HepG2 (cell line): ENCODE measurements at regions not wholly inside any gene's neighbourhood (a gene's known extent, or its start where the extent isn't known, plus 50 kb on each side); places are given as distances from the start of the nearest gene placed in this dataset.

Source experiments
- ATAC-seq: fragments of 200-7000 bp; cut with Tn5 transposase; 3 replicates; pipeline ENCODE4 v1.9.1; 2020; ENCODE audit warnings: mild to moderate bottlenecking, moderate library complexity
- BruUV-seq: library from RNA; stranded (reverse); fragments of 400-500 nt; replicated peaks from 2 replicates; lab custom pipeline; 2021; lab: Mats Ljungman, UMichigan
- CTCF ChIA-PET: fragments of 300-600 bp; formaldehyde crosslinking; extraction: SDS; loops from one replicate; lab custom pipeline; 2021; ENCODE audit warnings: low total read pairs, inconsistent platforms, low intra/inter-chr PET ratio; lab: Yijun Ruan, JAX
- POLR2A ChIA-PET: fragments of 350-600 bp; sonication (Branson Sonifier 250); formaldehyde crosslinking; loops from one replicate; lab custom pipeline; 2020; ENCODE audit warnings: antibody characterized with exemption, inconsistent platforms; lab: Yijun Ruan, JAX
- DNase-seq: peaks from one replicate; pipeline ENCODE4 v3.0.0-alpha.2; 2015; ENCODE audit warnings: low spot score
- FAIRE-seq: peaks from 3 replicates; lab custom pipeline; 2011; peaks lifted over from hg19 to GRCh38; lab: Jason Lieb, UNC
- H2AFZ ChIP-seq: one replicate; pipeline ENCODE4 v1.6.1; 2011; ENCODE audit warnings: low read length, inconsistent platforms
- H3K27ac ChIP-seq: fragments of 300-600 bp; 3 replicates; pipeline ENCODE4 v1.8.0; 2011; ENCODE audit warnings: mixed run types, mild to moderate bottlenecking, mixed read lengths, low read length, inconsistent platforms; ENCODE audit not compliant: insufficient read depth; ENCODE audit errors: extremely low read length
- H3K27me3 ChIP-seq, 2 experiments: fragments of 200-600 bp in 1 of 2; 2 replicates in 1 of 2; 3 replicates in 1 of 2; pipeline versions ENCODE4 v1.6.0 to v1.8.0; 2011; ENCODE audit warnings: low read length in 2 of 2, mild to moderate bottlenecking in 2 of 2, moderate library complexity in 2 of 2, inconsistent platforms in 1 of 2; ENCODE audit not compliant: insufficient read depth in 2 of 2, control insufficient read depth in 1 of 2
- H3K36me3 ChIP-seq, 2 experiments: fragments of 200-600 bp in 1 of 2; replicated peaks in 1 of 2; 2 replicates in 1 of 2; 3 replicates in 1 of 2; pipeline versions ENCODE4 v1.5.1 to v1.8.0; 2011; ENCODE audit warnings: low read length in 2 of 2, inconsistent platforms in 1 of 2; ENCODE audit not compliant: insufficient read depth in 2 of 2, control insufficient read depth in 1 of 2
- H3K4me1 ChIP-seq: 2 replicates; pipeline ENCODE4 v1.5.1; 2012; ENCODE audit warnings: low read length, inconsistent platforms; ENCODE audit not compliant: insufficient read depth
- H3K4me2 ChIP-seq: 2 replicates; pipeline ENCODE4 v1.6.0; 2011; ENCODE audit warnings: low read depth, low read length, inconsistent platforms
- H3K4me3 ChIP-seq, 3 experiments: fragments of 200-600 bp in 1 of 3; sonication (generic), shearing (Covaris generic) in 1 of 3; replicated peaks in 1 of 3; 2 replicates each; pipeline ENCODE4 v1.5.1; 2011 to 2016; ENCODE audit warnings: low read length in 3 of 3, inconsistent platforms in 2 of 3, low read depth in 2 of 3, mild to moderate bottlenecking in 2 of 3, control low read depth in 1 of 3, mixed read lengths in 1 of 3; ENCODE audit not compliant: insufficient read depth in 1 of 3
- H3K79me2 ChIP-seq: one replicate; pipeline ENCODE4 v1.6.1; 2011; ENCODE audit warnings: low read length, inconsistent platforms; ENCODE audit not compliant: insufficient read depth
- H3K9ac ChIP-seq: 2 replicates; pipeline ENCODE4 v1.6.0; 2011; ENCODE audit warnings: mild to moderate bottlenecking, low read depth, low read length, inconsistent platforms; ENCODE audit not compliant: insufficient read depth
- H3K9me3 ChIP-seq: 2 replicates; pipeline ENCODE4 v1.5.1; 2012; ENCODE audit warnings: mild to moderate bottlenecking, low read length
- H4K20me1 ChIP-seq: 2 replicates; pipeline ENCODE4 v1.6.0; 2011; ENCODE audit warnings: inconsistent platforms, mild to moderate bottlenecking, low read length, moderate library complexity; ENCODE audit not compliant: insufficient read depth
- HDAC1 ChIP-seq: sonication (generic); formaldehyde crosslinking; IDR thresholded peaks from 2 replicates; pipeline ENCODE4 v1.5.1; 2020; ENCODE audit warnings: mild to moderate bottlenecking, missing genetic modification reagents
- HNRNPK ChIP-seq: fragments of 200-400 bp; formaldehyde crosslinking; IDR thresholded peaks from 2 replicates; pipeline ENCODE4 v1.6.1; 2018; ENCODE audit warnings: low read length, low read depth, moderate library complexity, mild to moderate bottlenecking; ENCODE audit not compliant: poor library complexity, severe bottlenecking
- JUNB ChIP-seq: sonication (generic); formaldehyde crosslinking; IDR thresholded peaks from 2 replicates; pipeline ENCODE4 v1.8.0; 2022; ENCODE audit warnings: missing genetic modification reagents, mild to moderate bottlenecking, borderline replicate concordance
- MAZ ChIP-seq, 2 experiments: sonication (generic) in 1 of 2; formaldehyde crosslinking in 1 of 2; IDR thresholded peaks; 2 replicates each; pipeline versions ENCODE4 v1.5.0 to v1.6.1; 2012 to 2020; ENCODE audit warnings: low read depth in 2 of 2, mild to moderate bottlenecking in 2 of 2, borderline replicate concordance in 1 of 2, improper control_type of control experiment in 1 of 2, low read length in 1 of 2, missing genetic modification reagents in 1 of 2, moderate library complexity in 1 of 2
- RBM22 ChIP-seq: fragments of 200-400 bp; formaldehyde crosslinking; optimal IDR thresholded peaks from 2 replicates; pipeline ENCODE3; 2017; ENCODE audit warnings: mild to moderate bottlenecking, low read length, moderate library complexity
- SOX6 ChIP-seq, 2 experiments: fragments of 450-650 bp in 1 of 2; sonication (generic) in 1 of 2; formaldehyde crosslinking in 1 of 2; IDR thresholded peaks; 2 replicates each; pipeline versions ENCODE4 v1.4.0 to v1.6.1; 2017 to 2020; ENCODE audit warnings: antibody characterized with exemption in 1 of 2, mild to moderate bottlenecking in 1 of 2, missing genetic modification reagents in 1 of 2
- XBP1 ChIP-seq: sonication (generic); formaldehyde crosslinking; IDR thresholded peaks from 2 replicates; pipeline ENCODE4 v1.5.0; 2020; ENCODE audit warnings: missing genetic modification reagents
- ZNF30 ChIP-seq: sonication (generic); formaldehyde crosslinking; IDR thresholded peaks from 2 replicates; pipeline ENCODE4 v1.5.0; 2020; ENCODE audit warnings: mild to moderate bottlenecking, missing genetic modification reagents
- ZNF34 ChIP-seq: sonication (generic); formaldehyde crosslinking; IDR thresholded peaks from 2 replicates; pipeline ENCODE4 v1.4.0; 2020; ENCODE audit warnings: mild to moderate bottlenecking, missing genetic modification reagents, borderline replicate concordance
- ZNF75D ChIP-seq: sonication (generic); formaldehyde crosslinking; IDR thresholded peaks from 2 replicates; pipeline ENCODE4 v1.8.1; 2023; ENCODE audit warnings: missing genetic modification reagents, mild to moderate bottlenecking, borderline replicate concordance
- WGBS: methylation state at CpG from one replicate; pipeline ENCODE4 v1.1.6; 2017; ENCODE audit warnings: low lambda C conversion rate; 5-methylcytosine and 5-hydroxymethylcytosine counted together
- in situ Hi-C: cut with HindIII; loops from 2 replicates; pipeline ENCODE4 v1.10.0; 2017; ENCODE audit warnings: low pct_unique_long_range_greater_than_20kb; ENCODE audit not compliant: extremely low pct_ligation_motif_present
- intact Hi-C: fragments of 100-400 bp; cut with micrococcal nuclease; formaldehyde crosslinking; loops from one replicate; pipeline ENCODE4 v1.10.0; 2022; ENCODE audit not compliant: unreplicated experiment
- TF ChIP-seq, protein P1 (sequence below): sonication (generic); formaldehyde crosslinking; IDR thresholded peaks from 2 replicates; pipeline ENCODE4 v1.4.0; 2020; ENCODE audit warnings: mild to moderate bottlenecking, missing genetic modification reagents
- TF ChIP-seq, protein P2 (sequence below): sonication (generic); formaldehyde crosslinking; IDR thresholded peaks from 2 replicates; pipeline ENCODE4 v1.5.1; 2020; ENCODE audit warnings: mild to moderate bottlenecking, missing genetic modification reagents, borderline replicate concordance

DNA sequence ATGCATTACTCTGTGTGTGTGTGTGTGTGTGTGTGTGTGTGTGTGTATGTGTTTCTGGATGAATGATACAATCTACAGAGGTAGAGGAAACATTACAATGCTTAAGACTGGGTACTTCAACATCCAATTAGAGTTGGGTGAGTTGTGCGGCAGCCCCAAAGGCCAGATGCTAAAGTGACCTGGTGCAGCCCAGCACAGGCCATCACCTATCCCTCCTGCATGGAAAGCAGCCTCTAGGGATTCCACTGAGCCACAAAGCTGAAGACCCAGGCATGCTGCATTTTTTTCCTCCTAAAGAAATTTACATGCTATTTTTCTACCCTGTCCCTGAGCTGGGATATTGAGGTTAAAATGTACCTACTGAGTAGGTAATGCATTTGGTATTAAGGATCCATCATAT lies 79.1 kb upstream of the ETAA1 start:
- no peaks in the 10 kb centered on the region for H4K20me1 ChIP-seq
- intact Hi-C loops: no loop called here
- ATAC-seq: no peak
- TF ChIP-seq HDAC1 (CRISPR knock-in tag) (no peak), RBM22 (no peak), SOX6 (IDR thresholded peaks at IDR 0.05) (no peak), SOX6 (CRISPR knock-in tag; IDR thresholded peaks at IDR 0.05) (no peak), JUNB (CRISPR knock-in tag) (no peak)
- TF ChIP-seq, all 625 proteins: peak for 0
- H3K4me3 ChIP-seq: no peak overlapping the region
- in situ Hi-C loops: loop anchor here (25.0 kb wide), 1 partner anchor 881 kb away; the partner anchor contains the start of gene MEIS1
- WGBS: 100% methylated on average over 1 of the region's 1 CpG
- CTCF ChIA-PET: no interaction called here
- no peaks in the 10 kb centered on the region for H3K36me3 ChIP-seq
- no peak overlapping the region for H2AFZ ChIP-seq
- H3K9ac ChIP-seq: no peak overlapping the region
- POLR2A ChIA-PET: no interaction called here
- no peaks in the 10 kb centered on the region for H3K4me1 ChIP-seq
- DNase-seq (no peak), FAIRE-seq (no peak)
- H3K4me2 ChIP-seq: no peak overlapping the region
- no peaks in the 10 kb centered on the region for H3K9me3 ChIP-seq
- no peak overlapping the region for H3K27ac ChIP-seq
- no peaks in the 10 kb centered on the region for H3K79me2 ChIP-seq
- no peaks in the 10 kb centered on the region for H3K27me3 ChIP-seq
- BruUV-seq: no TSS peak

DNA sequence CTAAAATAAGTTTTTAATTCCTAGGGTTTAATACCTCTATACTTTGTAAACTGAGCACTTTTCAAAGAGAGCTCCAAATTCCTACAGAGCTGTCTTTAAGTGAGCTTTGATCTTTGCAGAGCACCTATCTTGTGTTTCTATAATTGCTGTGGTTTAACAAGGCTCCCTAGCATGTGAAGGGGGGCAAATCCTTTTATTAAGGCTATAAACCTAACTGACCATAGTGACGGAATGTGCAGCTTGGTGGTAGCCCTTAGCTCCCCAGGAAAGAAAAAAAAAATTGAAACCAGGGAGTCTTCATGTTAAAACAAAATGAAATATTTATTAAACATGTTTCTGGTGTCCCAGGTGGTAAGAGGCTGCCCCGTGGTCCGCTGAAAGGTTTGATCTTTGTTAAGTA lies 78.6 kb upstream of the ETAA1 start:
- DNase-seq (no peak), FAIRE-seq (no peak), ATAC-seq (no peak)
- no peaks in the 10 kb centered on the region for H4K20me1 ChIP-seq
- no peak overlapping the region for H2AFZ ChIP-seq
- H3K27ac ChIP-seq: no peak overlapping the region
- H3K27me3 ChIP-seq: no peaks in the 10 kb centered on the region
- intact Hi-C loops (no loop called here), in situ Hi-C loops (loop anchor here (25.0 kb wide), 1 partner anchor 881 kb away; the partner anchor contains the start of gene MEIS1)
- H3K9ac ChIP-seq: no peak overlapping the region
- POLR2A ChIA-PET: no interaction called here
- no peaks in the 10 kb centered on the region for H3K79me2 ChIP-seq
- WGBS: 32% methylated on average over 3 of the region's 3 CpGs
- H3K4me1 ChIP-seq: no peaks in the 10 kb centered on the region
- no TSS peak for BruUV-seq
- H3K36me3 ChIP-seq: no peaks in the 10 kb centered on the region
- H3K4me2 ChIP-seq: no peak overlapping the region
- H3K4me3 ChIP-seq: no peak overlapping the region
- CTCF ChIA-PET: no interaction called here
- no peaks in the 10 kb centered on the region for H3K9me3 ChIP-seq
- TF ChIP-seq ZNF75D (CRISPR knock-in tag): no peak
- no peak for TF ChIP-seq ZNF34
- TF ChIP-seq, protein P1, sequence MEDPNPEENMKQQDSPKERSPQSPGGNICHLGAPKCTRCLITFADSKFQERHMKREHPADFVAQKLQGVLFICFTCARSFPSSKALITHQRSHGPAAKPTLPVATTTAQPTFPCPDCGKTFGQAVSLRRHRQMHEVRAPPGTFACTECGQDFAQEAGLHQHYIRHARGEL: no peak
- TF ChIP-seq MAZ (IDR thresholded peaks at IDR 0.05; ENCODE audit: borderline replicate concordance, low read depth, low read length): no peak
- no peak for TF ChIP-seq MAZ (CRISPR knock-in tag; IDR thresholded peaks at IDR 0.05; ENCODE audit: low read depth)
- no peak for TF ChIP-seq XBP1
- no peak for TF ChIP-seq HNRNPK
- no peak for TF ChIP-seq ZNF30 (CRISPR knock-in tag)
- TF ChIP-seq, protein P2, sequence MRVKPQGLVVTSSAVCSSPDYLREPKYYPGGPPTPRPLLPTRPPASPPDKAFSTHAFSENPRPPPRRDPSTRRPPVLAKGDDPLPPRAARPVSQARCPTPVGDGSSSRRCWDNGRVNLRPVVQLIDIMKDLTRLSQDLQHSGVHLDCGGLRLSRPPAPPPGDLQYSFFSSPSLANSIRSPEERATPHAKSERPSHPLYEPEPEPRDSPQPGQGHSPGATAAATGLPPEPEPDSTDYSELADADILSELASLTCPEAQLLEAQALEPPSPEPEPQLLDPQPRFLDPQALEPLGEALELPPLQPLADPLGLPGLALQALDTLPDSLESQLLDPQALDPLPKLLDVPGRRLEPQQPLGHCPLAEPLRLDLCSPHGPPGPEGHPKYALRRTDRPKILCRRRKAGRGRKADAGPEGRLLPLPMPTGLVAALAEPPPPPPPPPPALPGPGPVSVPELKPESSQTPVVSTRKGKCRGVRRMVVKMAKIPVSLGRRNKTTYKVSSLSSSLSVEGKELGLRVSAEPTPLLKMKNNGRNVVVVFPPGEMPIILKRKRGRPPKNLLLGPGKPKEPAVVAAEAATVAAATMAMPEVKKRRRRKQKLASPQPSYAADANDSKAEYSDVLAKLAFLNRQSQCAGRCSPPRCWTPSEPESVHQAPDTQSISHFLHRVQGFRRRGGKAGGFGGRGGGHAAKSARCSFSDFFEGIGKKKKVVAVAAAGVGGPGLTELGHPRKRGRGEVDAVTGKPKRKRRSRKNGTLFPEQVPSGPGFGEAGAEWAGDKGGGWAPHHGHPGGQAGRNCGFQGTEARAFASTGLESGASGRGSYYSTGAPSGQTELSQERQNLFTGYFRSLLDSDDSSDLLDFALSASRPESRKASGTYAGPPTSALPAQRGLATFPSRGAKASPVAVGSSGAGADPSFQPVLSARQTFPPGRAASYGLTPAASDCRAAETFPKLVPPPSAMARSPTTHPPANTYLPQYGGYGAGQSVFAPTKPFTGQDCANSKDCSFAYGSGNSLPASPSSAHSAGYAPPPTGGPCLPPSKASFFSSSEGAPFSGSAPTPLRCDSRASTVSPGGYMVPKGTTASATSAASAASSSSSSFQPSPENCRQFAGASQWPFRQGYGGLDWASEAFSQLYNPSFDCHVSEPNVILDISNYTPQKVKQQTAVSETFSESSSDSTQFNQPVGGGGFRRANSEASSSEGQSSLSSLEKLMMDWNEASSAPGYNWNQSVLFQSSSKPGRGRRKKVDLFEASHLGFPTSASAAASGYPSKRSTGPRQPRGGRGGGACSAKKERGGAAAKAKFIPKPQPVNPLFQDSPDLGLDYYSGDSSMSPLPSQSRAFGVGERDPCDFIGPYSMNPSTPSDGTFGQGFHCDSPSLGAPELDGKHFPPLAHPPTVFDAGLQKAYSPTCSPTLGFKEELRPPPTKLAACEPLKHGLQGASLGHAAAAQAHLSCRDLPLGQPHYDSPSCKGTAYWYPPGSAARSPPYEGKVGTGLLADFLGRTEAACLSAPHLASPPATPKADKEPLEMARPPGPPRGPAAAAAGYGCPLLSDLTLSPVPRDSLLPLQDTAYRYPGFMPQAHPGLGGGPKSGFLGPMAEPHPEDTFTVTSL (CRISPR knock-in tag): no peak
